ENCODE measurements at regions not wholly inside any gene's neighbourhood (a gene's known extent, or its start where the extent isn't known, plus 50 kb on each side); places are given as distances from the start of the nearest gene placed in this dataset.

DNA sequence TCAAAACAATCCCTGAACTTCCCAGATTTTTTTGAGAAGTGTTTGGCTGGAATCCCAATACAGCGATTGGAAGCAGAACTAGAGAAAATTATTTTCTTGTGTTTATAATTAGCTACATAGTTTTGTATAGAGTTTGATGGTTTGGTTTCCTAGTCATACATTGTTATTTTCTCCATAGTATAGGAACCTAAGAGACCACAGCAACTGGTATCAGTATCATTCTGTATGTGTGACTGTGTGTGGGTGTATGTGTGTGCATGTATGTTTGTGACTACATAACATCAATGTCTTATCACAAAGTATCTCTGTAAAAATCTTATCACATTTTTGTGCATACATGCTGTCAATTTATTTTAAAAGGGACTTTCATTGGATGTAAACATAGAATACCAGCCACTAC, 780.5 kb downstream of the MRPL39 start:
- TF ChIP-seq, protein P1, sequence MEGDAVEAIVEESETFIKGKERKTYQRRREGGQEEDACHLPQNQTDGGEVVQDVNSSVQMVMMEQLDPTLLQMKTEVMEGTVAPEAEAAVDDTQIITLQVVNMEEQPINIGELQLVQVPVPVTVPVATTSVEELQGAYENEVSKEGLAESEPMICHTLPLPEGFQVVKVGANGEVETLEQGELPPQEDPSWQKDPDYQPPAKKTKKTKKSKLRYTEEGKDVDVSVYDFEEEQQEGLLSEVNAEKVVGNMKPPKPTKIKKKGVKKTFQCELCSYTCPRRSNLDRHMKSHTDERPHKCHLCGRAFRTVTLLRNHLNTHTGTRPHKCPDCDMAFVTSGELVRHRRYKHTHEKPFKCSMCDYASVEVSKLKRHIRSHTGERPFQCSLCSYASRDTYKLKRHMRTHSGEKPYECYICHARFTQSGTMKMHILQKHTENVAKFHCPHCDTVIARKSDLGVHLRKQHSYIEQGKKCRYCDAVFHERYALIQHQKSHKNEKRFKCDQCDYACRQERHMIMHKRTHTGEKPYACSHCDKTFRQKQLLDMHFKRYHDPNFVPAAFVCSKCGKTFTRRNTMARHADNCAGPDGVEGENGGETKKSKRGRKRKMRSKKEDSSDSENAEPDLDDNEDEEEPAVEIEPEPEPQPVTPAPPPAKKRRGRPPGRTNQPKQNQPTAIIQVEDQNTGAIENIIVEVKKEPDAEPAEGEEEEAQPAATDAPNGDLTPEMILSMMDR (IDR thresholded peaks at IDR 0.05; ENCODE audit: low read depth, low read length) = no peak
- in situ Hi-C loops (cut with HindIII; ENCODE audit: low sequenced_read_pairs) = no loop called here
- no peak overlapping the region for H3K4me3 ChIP-seq (ENCODE audit: low read depth, low read length)
- no peak for DNase-seq (ENCODE audit: low read depth, low spot score)

DNA sequence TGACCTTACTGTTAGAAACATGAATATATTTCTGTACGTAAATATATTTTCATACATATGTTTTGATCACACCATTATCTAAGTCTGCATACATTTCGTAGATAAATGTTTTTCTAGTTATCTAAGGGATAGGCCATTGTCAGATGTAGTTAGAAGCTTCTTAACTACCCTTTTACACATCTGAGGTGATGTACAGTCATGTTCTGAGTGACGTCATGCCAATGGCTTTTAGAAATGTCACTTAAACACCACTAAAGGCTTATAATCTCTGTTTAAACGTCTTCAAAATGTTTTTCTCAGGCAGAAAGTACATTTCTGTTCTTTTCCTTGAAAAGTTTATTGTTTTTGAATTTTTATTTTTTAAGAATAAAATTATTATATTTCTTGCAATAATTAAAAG, 781.9 kb downstream of the MRPL39 start:
- H3K4me3 ChIP-seq (ENCODE audit: low read depth, low read length) = no peak overlapping the region
- TF ChIP-seq, protein P1 (IDR thresholded peaks at IDR 0.05; ENCODE audit: low read depth, low read length) = no peak
- DNase-seq (ENCODE audit: low read depth, low spot score) = no peak
- in situ Hi-C loops (cut with HindIII; ENCODE audit: low sequenced_read_pairs) = no loop called here

DNA sequence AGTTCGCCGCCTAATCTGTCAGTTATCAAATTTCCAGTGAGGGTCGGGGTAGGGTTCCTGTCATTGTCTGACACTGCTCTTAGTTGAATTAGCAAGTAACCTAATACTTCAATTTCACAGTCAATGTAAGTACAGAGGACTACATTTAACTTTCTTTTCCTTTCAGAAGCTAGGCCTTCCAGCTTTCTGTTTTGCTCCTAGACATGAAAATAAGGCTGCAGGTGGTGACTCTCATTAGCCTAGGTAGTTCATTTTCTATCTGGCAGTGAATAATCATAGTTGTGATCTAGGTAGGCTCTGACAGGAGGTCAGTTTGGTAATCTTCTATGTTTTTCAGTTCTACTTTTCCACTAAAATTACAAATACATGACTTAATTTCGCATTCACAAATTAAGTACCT, 783.1 kb downstream of the MRPL39 start:
- TF ChIP-seq, protein P1 (IDR thresholded peaks at IDR 0.05; ENCODE audit: low read depth, low read length) = no peak
- H3K4me3 ChIP-seq (ENCODE audit: low read depth, low read length) = no peak overlapping the region
- in situ Hi-C loops (cut with HindIII; ENCODE audit: low sequenced_read_pairs) = no loop called here
- no peak for DNase-seq (ENCODE audit: low read depth, low spot score)

DNA sequence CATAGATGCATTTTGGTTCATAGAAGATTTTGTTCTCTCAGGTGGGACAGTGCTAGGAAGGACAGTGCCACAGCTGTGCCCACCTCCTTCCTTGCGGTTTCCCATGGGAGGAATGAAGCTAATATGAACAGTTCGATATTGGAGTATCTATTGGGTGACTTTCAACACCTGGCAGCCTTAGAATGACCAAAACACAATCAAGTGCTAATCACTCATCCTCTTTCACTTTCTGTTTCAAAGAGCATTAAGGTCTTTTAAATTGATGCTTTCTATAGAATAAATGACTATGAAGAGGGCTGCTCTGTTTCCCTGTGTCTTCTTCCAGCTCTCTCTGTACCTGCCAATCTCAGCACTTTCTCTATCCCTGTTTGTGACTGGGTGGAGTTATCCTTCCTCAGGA, 784.0 kb downstream of the MRPL39 start:
- in situ Hi-C loops (cut with HindIII; ENCODE audit: low sequenced_read_pairs) = no loop called here
- TF ChIP-seq, protein P1 (IDR thresholded peaks at IDR 0.05; ENCODE audit: low read depth, low read length) = no peak
- H3K4me3 ChIP-seq (ENCODE audit: low read depth, low read length) = no peak overlapping the region
- no peak for DNase-seq (ENCODE audit: low read depth, low spot score)

DNA sequence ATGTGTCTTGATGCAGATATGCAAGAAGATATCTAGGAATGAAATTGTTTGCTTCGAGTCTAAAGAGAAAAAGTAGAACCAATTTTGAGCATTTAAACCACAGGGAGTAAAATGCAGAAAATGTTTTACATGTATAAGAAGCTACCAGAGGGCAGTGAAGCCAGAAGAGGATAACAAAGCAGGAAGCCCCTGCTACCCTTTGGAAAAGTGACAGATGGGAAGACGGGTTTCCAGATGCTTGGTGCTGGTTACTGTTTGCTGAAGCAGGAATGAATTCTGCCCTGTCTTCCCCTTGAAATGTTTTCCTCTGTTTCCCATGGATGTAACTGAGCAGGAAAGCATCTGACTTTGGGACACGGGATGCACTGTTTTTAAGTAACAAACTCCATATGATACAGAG, 822.2 kb downstream of the MRPL39 start:
- in situ Hi-C loops (cut with HindIII; ENCODE audit: low sequenced_read_pairs) = no loop called here
- no peak for DNase-seq (ENCODE audit: low read depth, low spot score)
- H3K4me3 ChIP-seq (ENCODE audit: low read depth, low read length) = no peak overlapping the region
- TF ChIP-seq, protein P1 (IDR thresholded peaks at IDR 0.05; ENCODE audit: low read depth, low read length) = no peak

DNA sequence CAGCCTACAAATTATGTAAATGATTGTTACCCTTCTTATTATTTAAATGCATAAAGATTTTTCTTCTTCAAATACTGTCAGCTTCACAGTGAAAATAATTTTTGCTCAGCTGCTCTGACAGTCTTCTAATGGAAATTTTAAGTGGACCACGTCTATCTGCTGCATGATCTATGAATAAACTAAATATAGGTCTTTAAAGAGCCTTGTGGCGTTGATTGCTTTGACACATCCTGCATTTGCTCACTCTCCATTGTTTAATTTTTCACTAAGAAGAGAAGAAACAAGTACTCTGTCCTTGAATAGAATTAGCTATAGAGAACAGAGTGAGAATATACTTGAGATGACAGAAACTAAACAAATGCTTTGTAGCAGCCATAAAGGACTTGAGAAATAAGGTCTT, 826.1 kb downstream of the MRPL39 start:
- H3K4me3 ChIP-seq (ENCODE audit: low read depth, low read length) = no peak overlapping the region
- TF ChIP-seq, protein P1 (IDR thresholded peaks at IDR 0.05; ENCODE audit: low read depth, low read length) = no peak
- in situ Hi-C loops (cut with HindIII; ENCODE audit: low sequenced_read_pairs) = no loop called here
- DNase-seq (ENCODE audit: low read depth, low spot score) = no peak
